BLaER1 (cell line): ENCODE measurements at regions not wholly inside any gene's neighbourhood (a gene's known extent, or its start where the extent isn't known, plus 50 kb on each side); places are given as distances from the start of the nearest gene placed in this dataset.
"Not testable (repeated sequence)": the region's sequence is repeated elsewhere in the genome, so short reads cannot be mapped to it uniquely, and the experiment has no call there.

Experiments
- H3K27ac ChIP-seq: shearing (Covaris generic); formaldehyde crosslinking; 2 replicates; pipeline ENCODE4 v1.8.1; 2022
- H3K27me3 ChIP-seq: shearing (Covaris generic); formaldehyde crosslinking; 2 replicates; pipeline ENCODE4 v1.8.1; 2022
- H3K36me3 ChIP-seq: shearing (Covaris generic); formaldehyde crosslinking; 2 replicates; pipeline ENCODE4 v1.8.1; 2022
- H3K4me1 ChIP-seq: shearing (Covaris generic); formaldehyde crosslinking; 2 replicates; pipeline ENCODE4 v1.8.1; 2022
- H3K4me2 ChIP-seq: shearing (Covaris generic); formaldehyde crosslinking; 2 replicates; pipeline ENCODE4 v1.8.1; 2022
- H3K4me3 ChIP-seq: shearing (Covaris generic); formaldehyde crosslinking; 2 replicates; pipeline ENCODE4 v1.8.1; 2022
- H3K9ac ChIP-seq: shearing (Covaris generic); formaldehyde crosslinking; 2 replicates; pipeline ENCODE4 v1.8.1; 2022
- H3K9me3 ChIP-seq: shearing (Covaris generic); formaldehyde crosslinking; 2 replicates; pipeline ENCODE4 v1.8.1; 2022
- H4K20me1 ChIP-seq: shearing (Covaris generic); formaldehyde crosslinking; 2 replicates; pipeline ENCODE4 v1.8.1; 2022
- Cebpa-rat ChIP-seq: shearing (Covaris generic); IDR thresholded peaks from 2 replicates; pipeline ENCODE4 v1.8.1; 2022

GRCh38 chr16:22711847-22712246 is 102.1 kb upstream of the HS3ST2 start:
- Histone ChIP-seq H4K20me1 (no peaks in the 10 kb centered on the region), H3K27me3 (no peaks in the 10 kb centered on the region), H3K4me2 (peak overlapping the region; percentile 64), H3K27ac (0 out of 2 replicates have a peak overlapping the region, but pooled peaks have one; percentile 13), H3K9ac (no peak overlapping the region), H3K9me3 (peaks cover 24% of the 10 kb centered on the region), H3K4me3 (0 out of 2 replicates have a peak overlapping the region, but pooled peaks have one; percentile 22), H3K36me3 (no peaks in the 10 kb centered on the region), H3K4me1 (peaks cover 27% of the 10 kb centered on the region)
- TF ChIP-seq Cebpa-rat: no peak

DNA sequence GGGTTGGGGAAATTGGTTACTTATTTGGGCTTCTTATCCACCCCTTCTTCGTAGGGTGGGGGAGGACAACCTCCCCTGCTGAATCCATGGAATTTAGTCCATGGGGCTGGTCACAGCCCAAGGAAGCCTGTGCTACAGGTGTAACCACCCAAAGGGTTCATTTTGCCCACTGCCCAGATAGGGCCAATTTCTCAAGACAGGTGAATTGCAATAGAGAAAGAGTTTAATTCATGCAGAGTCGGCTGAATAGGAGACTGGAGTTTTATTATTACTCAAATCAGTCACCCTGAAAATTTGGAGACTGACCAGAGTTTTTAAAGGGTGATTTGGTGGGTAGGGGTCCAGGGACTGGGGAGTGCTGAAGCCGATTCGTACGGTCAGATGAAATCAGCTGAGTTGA is 101.5 kb upstream of the HS3ST2 start:
- 0 out of 2 replicates have a peak overlapping the region, but pooled peaks have one; percentile 13 for H3K27ac ChIP-seq
- H3K36me3 ChIP-seq: no peaks in the 10 kb centered on the region
- no peak for TF ChIP-seq Cebpa-rat
- H3K27me3 ChIP-seq: no peaks in the 10 kb centered on the region
- H3K4me2 ChIP-seq: peak overlapping the region; percentile 64
- 0 out of 2 replicates have a peak overlapping the region, but pooled peaks have one; percentile 22 for H3K4me3 ChIP-seq
- H3K4me1 ChIP-seq: peaks cover 27% of the 10 kb centered on the region
- H3K9ac ChIP-seq: no peak overlapping the region
- H3K9me3 ChIP-seq: peaks cover 24% of the 10 kb centered on the region
- no peaks in the 10 kb centered on the region for H4K20me1 ChIP-seq

GRCh38 chr16:22718598-22718997 is 95.4 kb upstream of the HS3ST2 start:
- H3K9ac ChIP-seq, H3K4me1 ChIP-seq, H4K20me1 ChIP-seq, H3K4me2 ChIP-seq, H3K27me3 ChIP-seq, H3K4me3 ChIP-seq, H3K36me3 ChIP-seq, H3K27ac ChIP-seq: not testable (repeated sequence)
- H3K9me3 ChIP-seq: peaks cover 16% of the 10 kb centered on the region

- H4K20me1 ChIP-seq: no peaks in the 10 kb centered on the region
- peaks cover 9% of the 10 kb centered on the region for H3K4me1 ChIP-seq
- no peak overlapping the region for H3K27ac ChIP-seq
- no peak for TF ChIP-seq Cebpa-rat
- no peak overlapping the region for H3K4me3 ChIP-seq
- peaks cover 11% of the 10 kb centered on the region for H3K9me3 ChIP-seq
- H3K4me2 ChIP-seq: no peak overlapping the region
- no peak overlapping the region for H3K9ac ChIP-seq
- H3K36me3 ChIP-seq: no peaks in the 10 kb centered on the region
- H3K27me3 ChIP-seq: no peaks in the 10 kb centered on the region
Measured at GRCh38 chr16:22719945-22720344, 94.0 kb upstream of the HS3ST2 start.

GRCh38 chr16:22721511-22722100 is 92.4 kb upstream of the HS3ST2 start:
- no peak overlapping the region for H3K4me3 ChIP-seq
- no peak overlapping the region for H3K4me2 ChIP-seq
- H3K36me3 ChIP-seq: no peaks in the 10 kb centered on the region
- no peaks in the 10 kb centered on the region for H4K20me1 ChIP-seq
- no peaks in the 10 kb centered on the region for H3K4me1 ChIP-seq
- no peaks in the 10 kb centered on the region for H3K27me3 ChIP-seq
- H3K27ac ChIP-seq: no peak overlapping the region
- no peak overlapping the region for H3K9ac ChIP-seq
- no peak for TF ChIP-seq Cebpa-rat
- H3K9me3 ChIP-seq: peaks cover 11% of the 10 kb centered on the region

DNA sequence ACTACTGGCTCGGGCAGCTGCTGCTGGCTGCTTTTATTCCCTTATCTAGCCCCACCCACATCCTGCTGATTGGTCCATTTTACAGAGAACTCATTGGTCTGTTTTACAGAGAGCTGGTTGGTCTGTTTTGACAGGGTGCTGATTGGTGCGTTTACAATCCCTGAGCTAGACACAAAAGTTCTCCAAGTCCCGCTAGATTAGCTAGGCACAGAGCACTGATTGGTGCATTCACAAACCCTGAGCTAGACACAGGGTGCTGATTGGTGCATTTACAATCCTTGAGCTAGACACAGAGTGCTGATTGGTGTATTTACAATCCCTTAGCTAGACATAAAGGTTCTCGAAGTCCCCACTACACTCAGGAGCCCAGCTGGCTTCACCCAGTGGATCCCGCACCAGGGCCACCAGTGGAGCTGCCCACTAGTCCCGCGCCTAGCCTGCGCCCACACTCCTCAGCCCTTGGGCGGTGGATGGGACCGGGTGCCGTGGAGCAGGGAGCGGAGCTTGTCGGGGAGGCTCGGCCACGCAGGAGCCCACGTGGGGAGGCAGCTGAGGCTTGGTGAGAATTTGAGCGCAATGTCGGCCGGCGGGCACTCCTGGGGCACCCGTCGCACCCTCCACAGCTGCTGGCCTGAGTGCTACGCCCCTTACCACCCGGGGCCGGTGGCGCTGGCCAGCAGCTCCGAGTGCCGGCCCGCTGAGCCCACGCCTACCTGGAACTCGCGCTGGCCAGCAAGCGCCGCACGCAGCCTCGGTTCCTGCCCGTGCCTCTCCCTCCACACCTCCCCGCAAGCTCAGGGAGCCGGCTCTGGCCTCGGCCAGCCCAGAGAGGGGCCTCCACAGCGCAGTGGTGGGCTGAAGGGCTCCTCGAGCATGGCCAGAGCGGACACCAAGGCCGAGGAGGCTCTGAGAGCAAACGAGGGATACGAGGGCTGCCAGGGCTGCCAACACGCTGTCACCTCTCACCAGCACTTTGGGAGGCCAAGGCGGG is 91.1 kb upstream of the HS3ST2 start:
- not testable (repeated sequence) for H3K27me3 ChIP-seq, H3K4me2 ChIP-seq, H3K36me3 ChIP-seq, H3K9ac ChIP-seq, H3K27ac ChIP-seq, H4K20me1 ChIP-seq, H3K4me3 ChIP-seq, H3K4me1 ChIP-seq
- H3K9me3 ChIP-seq: peaks cover 11% of the 10 kb centered on the region

DNA sequence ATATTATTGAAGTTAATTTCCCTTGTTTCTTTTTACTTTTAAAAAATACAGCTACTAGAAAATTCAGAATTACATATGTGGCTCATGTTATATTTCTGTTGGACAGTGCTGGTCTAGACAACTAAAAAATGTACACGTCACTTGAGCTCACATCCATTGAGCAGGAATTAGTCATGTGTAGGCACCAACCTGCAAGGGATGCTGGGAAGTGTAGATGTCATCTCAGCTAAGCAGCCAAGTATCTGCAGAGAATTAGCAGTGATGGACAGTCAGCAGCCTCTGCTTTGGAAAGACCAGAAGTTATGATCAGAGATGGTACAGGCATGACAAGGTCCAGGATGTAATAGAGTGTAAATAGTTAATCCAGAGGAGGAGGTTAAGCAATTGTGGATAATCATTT is 87.1 kb upstream of the HS3ST2 start:
- TF ChIP-seq Cebpa-rat: no peak
- Histone ChIP-seq H3K9me3 (peaks cover 11% of the 10 kb centered on the region), H3K4me2 (no peak overlapping the region), H3K27me3 (no peaks in the 10 kb centered on the region), H4K20me1 (no peaks in the 10 kb centered on the region), H3K27ac (no peak overlapping the region), H3K36me3 (no peaks in the 10 kb centered on the region), H3K9ac (no peak overlapping the region), H3K4me1 (no peaks in the 10 kb centered on the region), H3K4me3 (no peak overlapping the region)

DNA sequence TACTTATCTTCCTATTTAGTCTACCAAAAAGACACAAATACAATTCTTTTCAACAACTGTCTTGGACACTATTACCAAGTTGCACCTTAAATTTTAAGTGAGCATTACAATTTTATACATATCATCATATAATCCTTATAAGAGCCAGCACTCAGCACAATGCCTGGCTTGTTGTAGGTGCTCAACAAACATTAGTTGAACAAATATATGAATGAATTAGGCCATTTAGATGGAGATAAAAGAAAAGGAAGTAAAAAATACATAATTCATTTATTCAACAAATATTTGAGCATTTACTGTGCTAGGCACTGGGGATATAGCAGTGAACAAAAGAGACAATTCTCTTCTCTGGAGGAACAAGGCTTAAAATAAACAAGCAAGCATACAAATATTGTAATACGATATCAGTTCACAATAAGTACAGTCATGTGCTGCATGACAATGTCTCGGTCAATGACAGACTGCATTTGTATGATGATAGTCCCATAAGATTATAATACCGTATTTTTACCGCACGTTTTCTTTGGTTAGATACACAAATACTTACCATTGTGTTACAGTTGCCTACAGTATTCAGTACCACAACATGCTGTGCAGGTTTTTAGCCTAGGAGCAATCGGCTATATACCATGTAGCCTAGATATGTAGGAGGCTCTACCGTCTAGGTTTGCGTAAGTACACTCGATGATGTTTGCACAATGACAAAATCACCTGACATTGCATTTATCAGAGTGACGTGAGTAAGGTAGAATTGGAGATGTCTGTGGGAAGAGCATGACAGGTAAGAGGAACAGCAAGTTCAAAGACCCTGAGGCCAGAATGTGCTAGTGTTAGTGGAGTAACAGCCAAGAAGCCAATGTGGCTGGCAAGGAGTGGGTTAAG is 86.4 kb upstream of the HS3ST2 start:
- no peaks in the 10 kb centered on the region for H3K4me1 ChIP-seq
- H3K36me3 ChIP-seq: no peaks in the 10 kb centered on the region
- no peak for TF ChIP-seq Cebpa-rat
- no peaks in the 10 kb centered on the region for H4K20me1 ChIP-seq
- H3K9ac ChIP-seq: no peak overlapping the region
- peaks cover 7% of the 10 kb centered on the region for H3K9me3 ChIP-seq
- no peak overlapping the region for H3K4me2 ChIP-seq
- H3K27me3 ChIP-seq: no peaks in the 10 kb centered on the region
- no peak overlapping the region for H3K27ac ChIP-seq
- H3K4me3 ChIP-seq: no peak overlapping the region

DNA sequence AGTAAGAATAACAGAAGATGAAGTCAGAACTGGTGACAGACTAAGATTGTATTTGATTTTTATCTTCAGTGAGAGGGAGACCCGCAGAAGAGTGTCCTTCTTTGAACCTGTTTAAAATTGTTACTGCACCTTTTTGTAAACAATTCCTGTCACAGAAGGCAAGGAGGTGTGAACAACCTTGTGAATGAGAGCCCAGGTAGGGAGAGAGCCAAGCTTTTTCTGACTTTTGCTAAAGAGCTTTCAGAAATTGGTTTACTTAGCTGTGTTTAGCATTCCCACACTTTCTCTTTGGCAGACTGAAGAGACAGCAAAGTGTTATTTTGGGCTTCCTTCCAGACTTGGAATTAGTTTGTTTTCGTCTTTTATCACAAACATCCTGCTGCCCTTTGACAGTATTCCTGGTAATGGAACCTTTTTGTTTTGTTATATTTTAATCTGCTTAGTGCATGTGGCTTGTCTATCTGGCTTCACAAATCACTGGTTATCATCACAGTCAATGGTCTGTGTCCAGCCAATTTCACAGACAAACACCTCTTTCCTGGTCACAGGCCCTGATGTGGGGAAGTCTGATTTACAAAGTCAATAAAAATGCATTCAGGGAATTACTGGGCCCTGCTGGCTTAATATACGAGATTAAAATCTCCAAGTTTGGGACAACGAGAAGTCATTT is 85.7 kb upstream of the HS3ST2 start:
- Histone ChIP-seq H3K9ac (no peak overlapping the region), H3K4me2 (no peak overlapping the region), H3K4me3 (no peak overlapping the region), H3K27me3 (no peaks in the 10 kb centered on the region), H3K36me3 (no peaks in the 10 kb centered on the region), H3K4me1 (no peaks in the 10 kb centered on the region), H4K20me1 (no peaks in the 10 kb centered on the region), H3K9me3 (no peaks in the 10 kb centered on the region), H3K27ac (no peak overlapping the region)
- no peak for TF ChIP-seq Cebpa-rat
